HG03565 (cell line): ENCODE measurements at regions not wholly inside any gene's neighbourhood (a gene's known extent, or its start where the extent isn't known, plus 50 kb on each side); places are given as distances from the start of the nearest gene placed in this dataset.
"Not testable (repeated sequence)": the region's sequence is repeated elsewhere in the genome, so short reads cannot be mapped to it uniquely, and the experiment has no call there.

Experiments used
- ATAC-seq: cut with Tn5 transposase; IDR thresholded peaks from one replicate; pipeline ENCODE4 v1.9.1; 2021; ENCODE audit warnings: mild to moderate bottlenecking, moderate library complexity; ENCODE audit not compliant: unreplicated experiment

GRCh38 chr6:99668036-99668705, 61.5 kb downstream of the PRDM13 start:
- no peak for ATAC-seq

DNA sequence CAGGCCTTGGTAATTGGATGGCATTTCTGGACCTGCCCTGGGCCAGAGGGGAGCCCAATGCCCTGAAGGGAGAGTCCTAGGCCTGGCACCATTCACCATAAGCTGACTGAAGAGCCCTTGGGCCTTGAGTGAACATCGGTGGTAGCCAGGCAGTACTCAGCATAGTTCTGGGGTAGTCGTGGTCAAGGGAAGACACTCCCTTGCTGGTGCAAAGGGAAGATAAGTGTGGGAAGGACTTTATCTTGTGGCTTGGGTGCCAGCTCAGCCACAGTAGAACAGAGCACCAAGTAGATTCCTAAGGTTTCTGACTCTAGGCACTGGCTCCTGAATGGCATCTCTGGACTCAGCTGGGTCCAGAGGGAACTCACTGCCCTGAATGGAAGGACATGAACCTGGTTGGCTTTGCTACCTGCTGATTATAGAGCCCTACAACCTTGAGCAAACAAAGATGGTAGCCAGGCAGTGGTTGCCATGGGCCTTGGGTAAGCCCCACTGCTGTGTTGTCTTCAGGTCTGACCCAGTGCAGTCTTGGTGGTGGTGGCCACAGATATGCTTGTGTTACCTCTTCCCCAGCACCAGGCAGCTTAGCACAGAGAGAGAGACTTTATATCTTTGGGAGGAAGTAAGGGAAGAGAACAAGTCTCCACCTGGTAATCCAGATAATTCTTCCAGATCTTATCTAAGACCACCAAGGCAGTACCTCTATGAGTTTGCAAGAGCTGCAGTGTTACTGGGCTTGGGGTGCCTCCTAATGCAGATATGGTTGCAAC, 83.5 kb downstream of the PRDM13 start:
- ATAC-seq: no peak

GRCh38 chr6:99702287-99702686, 95.7 kb downstream of the PRDM13 start:
- ATAC-seq: not testable (repeated sequence)

DNA sequence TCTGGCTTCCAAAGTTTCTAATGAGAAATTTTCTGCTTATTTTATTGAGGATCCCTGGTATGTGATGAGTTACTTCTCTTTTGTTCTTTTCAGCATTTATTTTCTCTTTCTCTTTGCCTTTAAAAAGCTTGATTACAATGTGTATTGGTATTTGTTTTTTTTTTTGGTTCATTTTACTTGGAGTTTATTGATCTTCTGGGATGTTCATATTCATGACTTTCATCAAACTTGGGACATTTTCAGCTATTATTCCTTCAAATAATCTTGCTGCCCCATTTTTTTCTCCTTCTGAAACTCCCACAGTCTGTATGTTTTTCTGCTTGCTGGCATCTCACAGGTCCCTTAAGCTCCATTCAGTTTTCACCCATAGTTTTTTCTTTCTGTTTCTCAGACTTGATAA, 102.4 kb downstream of the PRDM13 start:
- no peak for ATAC-seq

DNA sequence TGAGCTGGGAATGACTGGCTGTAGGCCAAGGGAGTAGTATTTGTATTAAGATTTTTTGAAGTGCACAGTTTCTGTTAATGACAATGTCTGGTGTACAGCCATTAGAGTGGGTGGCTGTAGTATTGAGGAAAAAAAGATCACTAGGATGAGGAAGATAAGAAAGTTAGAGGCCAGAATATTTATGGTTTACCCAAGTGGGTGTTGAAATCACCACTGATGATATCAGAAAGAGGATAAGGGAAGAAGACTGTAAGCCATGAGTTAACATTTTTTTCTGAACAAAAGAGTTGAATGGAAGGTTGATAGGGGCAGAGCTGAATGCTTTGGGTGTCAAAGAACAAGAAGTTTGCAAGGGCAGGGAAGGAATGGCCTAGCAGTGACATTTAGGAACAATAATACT, 104.7 kb downstream of the PRDM13 start:
- no peak for ATAC-seq

- no peak for ATAC-seq
Measured at GRCh38 chr6:99711925-99712324, 105.3 kb downstream of the PRDM13 start.

GRCh38 chr6:99712519-99712918, 105.9 kb downstream of the PRDM13 start:
- ATAC-seq: no peak

GRCh38 chr6:99722043-99722442, 115.4 kb downstream of the PRDM13 start:
- not testable (repeated sequence) for ATAC-seq

DNA sequence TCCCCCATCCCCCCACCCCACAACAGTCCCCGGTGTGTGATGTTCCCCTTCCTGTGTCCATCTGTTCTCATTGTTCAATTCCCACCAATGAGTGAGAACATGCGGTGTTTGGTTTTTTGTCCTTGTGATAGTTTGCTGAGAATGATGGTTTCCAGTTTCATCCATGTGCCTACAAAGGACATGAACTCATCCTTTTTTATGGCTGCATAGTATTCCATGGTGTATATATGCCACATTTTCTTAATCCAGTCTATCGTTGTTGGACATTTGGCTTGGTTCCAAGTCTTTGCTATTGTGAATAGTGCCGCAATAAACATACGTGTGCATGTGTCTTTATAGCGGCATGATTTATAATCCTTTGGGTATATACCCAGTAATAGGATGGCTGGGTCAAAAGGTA, 123.6 kb downstream of the PRDM13 start:
- ATAC-seq: not testable (repeated sequence)

DNA sequence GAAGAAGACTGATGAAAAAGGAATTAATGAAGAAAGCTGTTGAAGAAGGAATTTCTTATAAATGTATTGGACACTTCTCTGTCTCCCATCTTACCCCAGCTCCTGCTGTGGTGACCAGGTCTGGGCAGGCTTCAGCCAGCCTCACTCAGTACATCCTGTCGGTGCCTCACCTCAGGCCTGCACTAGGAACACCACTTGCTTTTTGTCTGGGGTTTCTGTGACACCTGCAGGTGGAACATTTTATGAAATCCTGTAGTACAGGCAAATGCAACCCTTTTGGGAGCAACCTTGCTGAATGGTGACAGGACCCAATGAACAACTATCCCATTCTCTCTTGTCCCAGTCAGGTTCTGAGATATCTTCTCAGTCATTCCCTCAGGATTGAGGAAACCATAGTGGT, 129.7 kb downstream of the PRDM13 start:
- ATAC-seq: no peak

DNA sequence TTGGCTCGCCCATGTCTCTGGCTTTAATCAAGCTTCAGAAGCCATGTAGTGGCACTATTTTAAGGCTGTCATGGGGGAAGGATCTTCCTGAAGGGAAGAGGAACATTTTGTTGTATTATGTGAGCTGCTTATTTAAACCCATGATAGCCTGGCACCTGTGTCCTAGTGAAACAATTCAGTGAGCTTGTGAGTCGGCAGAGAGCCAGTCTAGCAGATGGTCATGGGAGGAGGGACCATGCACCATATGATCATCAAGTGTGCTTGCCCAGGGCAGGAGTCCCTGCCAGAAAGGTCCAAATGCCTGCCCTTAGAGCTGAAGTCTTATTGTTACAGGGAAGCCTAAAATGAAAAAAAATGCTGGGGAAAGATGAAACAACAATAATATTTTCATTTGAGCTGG, 132.9 kb downstream of the PRDM13 start:
- ATAC-seq: no peak

DNA sequence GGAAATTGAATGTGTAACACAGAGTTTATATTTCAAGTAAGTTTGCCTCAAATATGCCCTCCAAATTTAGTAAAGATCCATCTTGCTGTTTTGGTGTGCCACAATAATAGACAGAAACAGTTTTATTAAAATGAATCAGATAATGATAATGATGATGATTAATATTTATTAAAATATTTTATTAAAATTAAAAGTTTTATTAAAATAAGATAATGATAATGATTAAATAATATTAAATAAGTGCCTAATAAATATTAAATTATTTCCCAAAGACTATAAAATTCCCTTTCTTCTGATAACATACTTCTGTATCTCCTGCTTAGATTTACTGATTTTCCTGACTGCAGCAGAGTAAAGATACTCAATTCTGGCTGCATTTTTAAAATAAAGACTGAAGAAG, 134.5 kb downstream of the PRDM13 start:
- ATAC-seq: no peak

- no peak for ATAC-seq
Measured at GRCh38 chr6:99743647-99744046, 137.0 kb downstream of the PRDM13 start.

- ATAC-seq: no peak
Measured at GRCh38 chr6:99745651-99746050, 139.0 kb downstream of the PRDM13 start.

DNA sequence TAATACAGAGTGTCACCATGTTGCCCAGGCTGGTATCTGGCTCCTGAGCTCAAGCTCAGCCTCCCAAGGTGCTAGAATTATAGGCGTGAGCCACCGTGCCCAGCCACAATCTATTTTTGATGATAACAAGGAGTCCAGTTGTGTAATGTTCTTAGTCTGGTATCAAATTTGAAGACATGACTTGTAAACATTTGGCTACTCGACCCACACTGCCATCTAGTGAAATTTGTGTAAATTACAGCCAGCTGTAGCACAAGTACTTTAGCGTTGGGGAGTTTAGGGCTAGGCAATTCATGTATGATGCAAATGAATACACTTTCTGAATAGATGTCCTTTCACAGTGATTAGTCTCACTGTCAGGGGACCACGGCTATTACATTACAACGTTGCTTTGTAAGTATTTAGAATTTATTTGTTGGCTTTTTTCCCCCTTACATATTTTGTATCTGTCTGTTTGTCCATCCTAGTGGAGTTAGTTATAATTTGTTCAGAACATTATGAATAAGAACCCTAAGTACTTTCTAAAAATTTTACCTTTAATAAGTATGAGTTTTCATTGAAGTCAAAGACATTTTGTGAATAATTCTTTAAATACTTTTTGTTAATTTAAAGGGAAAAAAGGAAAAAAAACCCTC, 139.7 kb downstream of the PRDM13 start:
- ATAC-seq: peak; percentile 95

DNA sequence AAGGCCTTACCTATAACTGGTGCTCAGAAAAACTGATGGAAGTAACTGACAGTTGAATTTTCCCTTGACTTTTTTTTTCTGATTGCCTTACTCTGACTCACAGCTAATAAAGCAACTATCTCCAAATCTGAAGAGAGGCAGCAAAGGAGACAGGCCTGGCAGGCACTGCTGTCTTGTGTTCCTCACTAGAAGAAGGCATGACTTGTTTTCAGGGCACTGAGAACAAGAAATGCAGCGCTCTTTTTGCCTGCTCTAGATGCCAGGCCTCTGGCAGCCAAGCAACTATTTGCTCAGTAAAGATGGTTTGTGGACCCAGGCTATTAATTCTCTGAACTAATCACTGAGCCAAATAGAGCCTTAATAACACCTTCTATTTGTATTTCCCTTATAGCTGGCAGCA, 155.1 kb downstream of the PRDM13 start:
- ATAC-seq: no peak

- no peak for ATAC-seq
Measured at GRCh38 chr6:99768166-99768565, 161.5 kb downstream of the PRDM13 start.

GRCh38 chr6:99779631-99780555, 173.3 kb downstream of the PRDM13 start:
- no peak for ATAC-seq

- no peak for ATAC-seq
Measured at GRCh38 chr6:99780556-99780885, 173.9 kb downstream of the PRDM13 start.

GRCh38 chr6:99789767-99790166, 183.1 kb downstream of the PRDM13 start:
- no peak for ATAC-seq

DNA sequence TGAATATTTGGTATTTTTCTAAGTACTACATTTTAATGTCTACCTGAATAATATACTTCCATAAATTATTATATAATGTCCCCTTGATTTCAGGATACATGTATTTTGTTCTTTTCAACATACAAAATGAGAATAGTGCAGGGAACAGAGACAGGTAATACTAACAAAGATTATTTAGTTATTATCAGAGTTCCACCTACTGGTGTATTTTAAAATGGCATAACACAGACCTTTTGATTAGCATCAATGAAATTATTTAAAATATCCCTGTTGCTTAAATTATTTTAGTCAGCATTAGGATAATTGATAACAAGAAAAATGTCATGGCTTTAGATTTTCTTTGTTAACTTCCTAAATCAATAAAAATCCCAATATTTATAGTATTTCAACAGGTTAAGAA, 184.0 kb downstream of the PRDM13 start:
- ATAC-seq: no peak
